ENCODE measurements at regions not wholly inside any gene's neighbourhood (a gene's known extent, or its start where the extent isn't known, plus 50 kb on each side); places are given as distances from the start of the nearest gene placed in this dataset.

DNA sequence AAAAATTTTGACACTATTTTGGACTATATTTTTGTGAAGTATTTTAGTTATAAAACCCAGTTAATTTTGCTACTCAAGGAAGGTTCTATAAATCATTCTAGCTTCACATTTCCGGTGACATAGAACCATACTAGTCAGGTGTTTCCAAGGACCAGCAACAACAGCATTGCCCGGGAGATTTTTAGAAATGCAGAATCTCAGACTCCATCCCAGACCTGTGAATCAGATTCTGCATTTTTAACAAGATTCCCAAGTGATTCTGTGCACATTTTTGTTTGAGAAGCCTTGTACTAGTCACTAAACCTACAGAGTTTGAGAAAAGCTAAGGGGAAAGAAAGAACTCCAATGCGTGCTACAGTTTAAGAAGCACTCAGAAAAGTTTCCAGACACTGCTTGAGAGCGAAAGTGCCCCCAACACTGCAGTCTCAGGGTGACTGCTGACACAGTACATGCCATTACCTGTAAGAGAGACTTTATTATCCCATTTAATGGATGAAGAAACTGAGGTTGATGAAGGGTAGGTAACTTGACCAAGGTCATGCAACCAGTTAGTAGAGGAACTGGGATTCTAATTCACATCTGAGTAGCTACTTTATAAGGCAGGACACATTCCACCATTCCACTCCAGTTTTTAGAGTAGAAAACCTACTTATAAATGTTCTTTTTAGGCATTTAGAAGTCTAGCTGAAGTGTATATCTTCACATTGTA, 49.7 kb upstream of the USP3 start:
- TF ChIP-seq CTCF (conservative IDR thresholded peaks at IDR 0.05; ENCODE audit: low read length) = no peak
- no peak for TF ChIP-seq EZH2phosphoT487 (IDR thresholded peaks at IDR 0.05; ENCODE audit: borderline replicate concordance, low read depth, low read length)

Measured in OCI-LY7 (cell line).